C4-2B (cell line): ENCODE measurements at regions not wholly inside any gene's neighbourhood (a gene's known extent, or its start where the extent isn't known, plus 50 kb on each side); places are given as distances from the start of the nearest gene placed in this dataset.

Experiments
- CTCF ChIP-seq: fragments of 450-650 bp; conservative IDR thresholded peaks from 2 replicates; pipeline ENCODE4 v1.5.1; 2017; ENCODE audit warnings: mild to moderate bottlenecking
- ZFX ChIP-seq: fragments of 450-650 bp; IDR thresholded peaks from 2 replicates; pipeline ENCODE4 v1.6.1; 2017

GRCh38 chr6:114398481-114398880, 55.7 kb upstream of the HS3ST5 start:
- TF ChIP-seq CTCF = no peak
- TF ChIP-seq ZFX = no peak
